ENCODE measurements at regions not wholly inside any gene's neighbourhood (a gene's known extent, or its start where the extent isn't known, plus 50 kb on each side); places are given as distances from the start of the nearest gene placed in this dataset.

- no peak for TF ChIP-seq CTCF (IDR thresholded peaks at IDR 0.05; ENCODE audit: insufficient read depth, low read depth, low read length)
- TF ChIP-seq EZH2 (IDR thresholded peaks at IDR 0.05; ENCODE audit: insufficient read depth, low read length): no peak
These were observed 615.0 kb downstream of the C6orf118 start for GRCh38 chr6:164694386-164694785.
